SK-N-MC (cell line): ENCODE measurements at regions not wholly inside any gene's neighbourhood (a gene's known extent, or its start where the extent isn't known, plus 50 kb on each side); places are given as distances from the start of the nearest gene placed in this dataset.

Experiments used
- EZH2 ChIP-seq: fragments of 200-600 bp; sonication (generic); IDR thresholded peaks from one replicate; pipeline ENCODE4 v1.6.1; 2017; ENCODE audit warnings: antibody characterized with exemption
- FOXP2 ChIP-seq: optimal IDR thresholded peaks from 2 replicates; pipeline ENCODE3; 2011; ENCODE audit warnings: mild to moderate bottlenecking, moderate library complexity; ENCODE audit not compliant: insufficient read depth; ENCODE audit errors: extremely low read length, control extremely low read depth
- POLR2AphosphoS5 ChIP-seq: IDR thresholded peaks from 2 replicates; pipeline ENCODE4 v1.6.1; 2012; ENCODE audit warnings: mild to moderate bottlenecking, low read depth, low read length, borderline replicate concordance

DNA sequence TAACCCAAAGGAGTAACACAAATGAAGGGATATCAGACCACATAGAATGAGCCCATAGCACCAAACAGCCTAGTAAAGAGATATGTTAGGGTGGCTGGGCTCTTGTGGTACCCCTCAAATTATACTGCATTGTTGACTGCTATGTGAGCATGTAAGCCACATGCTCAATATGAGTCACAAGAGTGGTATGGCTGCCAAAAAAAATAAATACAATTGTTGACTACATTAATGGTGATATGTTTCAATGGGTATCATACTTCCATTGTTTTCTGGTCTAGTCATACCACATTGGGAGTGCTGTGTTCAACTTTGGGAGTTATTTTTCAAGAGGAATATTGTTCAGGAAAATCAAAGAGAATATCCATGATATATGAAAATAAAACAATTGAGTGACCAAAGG lies 162.4 kb upstream of the PIK3R1 start:
- TF ChIP-seq POLR2AphosphoS5, result no peak
- TF ChIP-seq EZH2, result no peak
- TF ChIP-seq FOXP2, result no peak
